ENCODE measurements at regions not wholly inside any gene's neighbourhood (a gene's known extent, or its start where the extent isn't known, plus 50 kb on each side); places are given as distances from the start of the nearest gene placed in this dataset.

GRCh38 chr12:24138041-24138440 lies 188.6 kb upstream of the SOX5 start:
- H3K27me3 ChIP-seq, result no peaks in the 10 kb centered on the region
- no peaks in the 10 kb centered on the region for H3K27me3 Mint-ChIP-seq (ENCODE audit: insufficient read depth, low read depth)

GRCh38 chr12:24135158-24135850 lies 185.8 kb upstream of the SOX5 start:
- Histone ChIP-seq H2AFZ (replicated peaks) (no peak overlapping the region), H3K9me3 (ENCODE audit: low read depth) (no peaks in the 10 kb centered on the region), H3K4me1 (peaks cover 78% of the 10 kb centered on the region), H3K4me3 (no peak overlapping the region), H3K9ac (no peak overlapping the region), H3K27ac (peak overlapping the region; percentile 86), H4K20me1 (ENCODE audit: low read depth) (no peaks in the 10 kb centered on the region), H3K4me2 (peak overlapping the region; percentile 32), H3K36me3 (no peaks in the 10 kb centered on the region), H3F3A (ENCODE audit: low read depth) (peaks cover 54% of the 10 kb centered on the region), H3K27me3 (no peaks in the 10 kb centered on the region), H3K79me2 (ENCODE audit: low read depth) (no peaks in the 10 kb centered on the region)
- Mint-ChIP-seq H3K36me3 (peaks cover 5% of the 10 kb centered on the region), H3K4me1 (peaks cover 51% of the 10 kb centered on the region), H3K9me3 (no peaks in the 10 kb centered on the region), H3K27me3 (ENCODE audit: insufficient read depth, low read depth) (no peaks in the 10 kb centered on the region), H3K4me3 (no peak overlapping the region), H3K27ac (peak overlapping the region; percentile 12)
- DNase-seq (ENCODE audit: low spot score), result no peak
- TF ChIP-seq EZH2phosphoT487 (IDR thresholded peaks at IDR 0.05) (no peak), EZH2 (IDR thresholded peaks at IDR 0.05) (no peak), CTCF (IDR thresholded peaks at IDR 0.05) (no peak)

More at GRCh38 chr12:24138041-24138440, 188.6 kb upstream of the SOX5 start:
- Histone ChIP-seq H3F3A (ENCODE audit: low read depth) (peaks cover 42% of the 10 kb centered on the region), H3K4me1 (peaks cover 52% of the 10 kb centered on the region), H4K20me1 (ENCODE audit: low read depth) (no peaks in the 10 kb centered on the region), H3K9me3 (ENCODE audit: low read depth) (peaks cover under 1% of the 10 kb centered on the region), H3K4me3 (no peak overlapping the region), H3K9ac (no peak overlapping the region), H2AFZ (replicated peaks) (no peak overlapping the region), H3K27ac (no peak overlapping the region), H3K79me2 (ENCODE audit: low read depth) (no peaks in the 10 kb centered on the region), H3K36me3 (peaks cover 5% of the 10 kb centered on the region), H3K4me2 (no peak overlapping the region)
- H3K9me3 Mint-ChIP-seq, result peaks cover 6% of the 10 kb centered on the region
- TF ChIP-seq EZH2 (IDR thresholded peaks at IDR 0.05), result no peak
- TF ChIP-seq EZH2phosphoT487 (IDR thresholded peaks at IDR 0.05), result no peak
- no peak for TF ChIP-seq CTCF (IDR thresholded peaks at IDR 0.05)
- no peak overlapping the region for H3K27ac Mint-ChIP-seq
- no peak for DNase-seq (ENCODE audit: low spot score)
- peaks cover 6% of the 10 kb centered on the region for H3K36me3 Mint-ChIP-seq
- H3K4me1 Mint-ChIP-seq, result peaks cover 47% of the 10 kb centered on the region
- H3K4me3 Mint-ChIP-seq, result no peak overlapping the region

GRCh38 chr12:24134092-24134491 lies 184.6 kb upstream of the SOX5 start:
- Histone ChIP-seq H3K79me2 (ENCODE audit: low read depth) (no peaks in the 10 kb centered on the region), H3K36me3 (no peaks in the 10 kb centered on the region), H3K9me3 (ENCODE audit: low read depth) (no peaks in the 10 kb centered on the region), H3K4me1 (peaks cover 74% of the 10 kb centered on the region), H3F3A (ENCODE audit: low read depth) (peaks cover 54% of the 10 kb centered on the region), H3K27me3 (no peaks in the 10 kb centered on the region), H3K27ac (no peak overlapping the region), H4K20me1 (ENCODE audit: low read depth) (no peaks in the 10 kb centered on the region), H3K4me2 (peak overlapping the region; percentile 59), H3K9ac (no peak overlapping the region), H3K4me3 (no peak overlapping the region), H2AFZ (replicated peaks) (no peak overlapping the region)
- no peak overlapping the region for H3K4me3 Mint-ChIP-seq
- H3K27ac Mint-ChIP-seq, result peak overlapping the region; percentile 24
- H3K9me3 Mint-ChIP-seq, result no peaks in the 10 kb centered on the region
- no peaks in the 10 kb centered on the region for H3K27me3 Mint-ChIP-seq (ENCODE audit: insufficient read depth, low read depth)
- H3K36me3 Mint-ChIP-seq, result peaks cover 5% of the 10 kb centered on the region
- peaks cover 51% of the 10 kb centered on the region for H3K4me1 Mint-ChIP-seq
- DNase-seq (ENCODE audit: low spot score), result no peak
- no peak for TF ChIP-seq EZH2phosphoT487 (IDR thresholded peaks at IDR 0.05)
- no peak for TF ChIP-seq EZH2 (IDR thresholded peaks at IDR 0.05)
- TF ChIP-seq CTCF (IDR thresholded peaks at IDR 0.05), result no peak

All from neural progenitor cell (in vitro differentiated cells).